Daoy (cell line): ENCODE measurements at regions not wholly inside any gene's neighbourhood (a gene's known extent, or its start where the extent isn't known, plus 50 kb on each side); places are given as distances from the start of the nearest gene placed in this dataset.

ENCODE experiments used
- DNase-seq: peaks from one replicate; pipeline ENCODE4 v3.0.0-alpha.2; 2015; ENCODE audit warnings: low read depth

DNA sequence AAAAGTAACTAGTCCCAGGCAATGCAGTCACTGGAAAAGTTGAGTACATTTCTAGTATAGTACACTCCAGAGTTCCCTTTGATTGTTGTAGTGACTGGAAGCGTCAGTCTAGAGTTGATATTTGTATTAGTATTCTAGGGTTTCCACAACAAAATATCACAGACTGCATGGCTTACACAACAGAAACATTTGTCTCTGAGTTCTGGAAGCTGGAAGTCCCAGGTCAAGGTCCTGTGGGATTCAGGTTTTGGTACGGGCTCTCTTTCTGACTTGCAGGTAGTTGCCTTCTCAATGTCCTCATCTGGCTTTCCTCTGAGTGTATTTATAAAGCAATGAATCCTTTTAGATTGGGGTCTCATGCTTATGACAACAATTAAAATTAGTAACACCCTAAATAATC is 1119.1 kb upstream of the PHF14 start:
- no peak for DNase-seq

- no peak for DNase-seq
These were observed 1117.0 kb upstream of the PHF14 start for GRCh38 chr7:9856668-9857067.

DNA sequence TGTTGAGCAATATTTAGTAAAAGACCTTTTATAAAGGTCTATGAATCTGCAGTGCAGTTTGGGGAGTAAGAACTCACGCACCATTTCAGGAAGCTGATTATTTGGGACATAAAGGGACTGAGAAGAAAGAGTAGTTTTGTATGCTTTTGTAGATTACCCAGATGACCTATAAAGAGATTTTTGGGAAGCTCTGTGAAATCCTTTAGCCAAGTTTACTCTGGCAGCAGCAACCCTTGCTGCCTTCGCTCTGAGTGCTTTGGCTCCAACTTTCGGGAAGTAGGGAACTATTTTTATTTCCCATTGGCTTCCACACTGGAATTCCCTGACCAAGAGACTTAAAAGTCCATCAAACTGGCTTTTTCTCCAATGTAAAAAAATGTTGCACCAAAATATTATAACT is 1110.1 kb upstream of the PHF14 start:
- DNase-seq = no peak

GRCh38 chr7:9869151-9869550 is 1104.5 kb upstream of the PHF14 start:
- no peak for DNase-seq

GRCh38 chr7:9869566-9869965 is 1104.1 kb upstream of the PHF14 start:
- DNase-seq = no peak

DNA sequence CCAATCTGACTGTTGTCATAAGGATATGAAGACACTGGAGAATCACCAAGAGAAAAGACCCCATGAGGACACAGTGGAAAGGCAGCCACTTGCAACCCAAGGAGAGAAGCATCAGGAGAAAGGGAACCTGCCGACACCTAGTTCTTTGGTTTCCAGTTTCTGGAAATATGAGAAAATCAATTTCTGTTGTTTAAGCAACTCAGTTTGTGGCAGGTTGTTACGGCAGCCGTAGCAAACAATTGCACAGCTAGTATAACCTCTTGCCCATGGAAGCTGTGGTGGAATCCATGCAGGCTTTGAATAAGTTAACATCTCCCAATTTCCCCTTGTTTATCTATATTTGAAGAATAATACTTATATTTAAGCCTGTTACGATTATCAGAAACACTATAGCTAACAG is 1103.0 kb upstream of the PHF14 start:
- no peak for DNase-seq

GRCh38 chr7:9874182-9874581 is 1099.5 kb upstream of the PHF14 start:
- DNase-seq = no peak

DNA sequence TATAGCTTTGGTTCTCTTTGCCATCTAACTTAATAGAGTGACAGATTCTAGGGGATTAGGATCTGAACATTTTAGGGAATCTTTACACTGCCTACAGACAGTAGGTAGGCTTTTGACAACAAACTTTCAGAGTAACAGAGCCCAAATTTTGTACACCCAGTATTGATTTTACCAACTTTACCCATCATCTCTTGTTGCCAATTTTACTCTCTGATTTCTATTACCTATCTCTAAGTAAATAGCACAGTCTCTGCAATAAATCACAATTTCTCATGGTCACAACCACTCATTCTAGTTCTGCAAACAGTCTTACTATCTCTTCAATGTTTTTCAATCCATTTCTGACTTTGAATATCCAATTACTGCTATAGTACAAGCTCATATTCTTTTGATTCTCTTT is 1097.6 kb upstream of the PHF14 start:
- DNase-seq = no peak

GRCh38 chr7:9889554-9889953 is 1084.1 kb upstream of the PHF14 start:
- no peak for DNase-seq

- DNase-seq = no peak
These were observed 1083.6 kb upstream of the PHF14 start for GRCh38 chr7:9890092-9890491.

- no peak for DNase-seq
These were observed 1082.6 kb upstream of the PHF14 start for GRCh38 chr7:9891056-9891455.

DNA sequence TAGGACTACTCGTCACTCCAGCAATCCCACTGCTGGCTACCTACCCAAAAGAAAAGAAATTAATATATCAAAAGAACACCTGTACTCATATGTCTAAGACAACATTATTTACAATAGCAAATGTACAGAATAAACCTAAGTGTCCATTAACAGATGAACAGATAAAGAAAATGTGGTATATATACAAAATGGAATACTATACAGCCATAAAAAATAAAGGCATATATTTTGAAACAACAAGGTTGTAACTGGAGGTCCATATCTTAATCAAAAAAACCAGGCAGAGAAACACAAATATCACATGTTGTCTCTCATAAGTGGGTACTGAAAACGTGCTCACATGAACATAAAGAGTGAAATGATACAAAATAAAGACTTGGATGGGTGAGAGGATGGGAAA is 1073.3 kb upstream of the PHF14 start:
- DNase-seq = no peak

- DNase-seq = no peak
These were observed 1052.3 kb upstream of the PHF14 start for GRCh38 chr7:9921326-9921725.

DNA sequence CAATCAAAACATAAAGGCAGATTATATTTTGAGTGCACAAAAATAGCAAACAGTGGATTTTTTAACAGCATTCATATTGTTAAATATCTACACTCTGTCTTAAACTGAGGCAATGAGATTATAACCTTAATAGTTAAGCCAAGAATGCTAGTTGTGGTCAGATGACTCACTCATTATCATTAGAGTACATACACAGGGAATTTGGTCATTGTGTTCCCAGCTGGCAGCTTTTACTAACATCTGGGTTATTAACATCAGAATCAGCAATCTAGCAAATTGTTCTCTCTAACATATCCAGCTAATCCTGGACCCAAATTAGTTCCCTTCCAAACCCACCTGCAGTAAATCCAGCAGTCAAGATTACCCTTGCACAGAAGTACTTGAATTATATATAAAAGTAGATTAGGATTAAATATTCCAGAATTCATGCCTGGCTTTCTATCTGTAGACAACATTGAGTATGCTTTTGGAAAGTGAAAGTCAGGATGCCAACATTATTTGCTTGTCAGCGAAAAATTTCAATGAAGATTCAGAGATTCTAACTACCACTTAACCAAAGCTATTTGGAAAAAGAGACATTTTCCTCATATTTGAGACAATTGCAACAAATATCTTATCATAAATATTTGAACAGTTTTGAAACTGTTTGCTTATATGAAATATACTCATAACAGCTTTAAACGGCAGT is 1035.6 kb upstream of the PHF14 start:
- no peak for DNase-seq

- DNase-seq = no peak
These were observed 1034.5 kb upstream of the PHF14 start for GRCh38 chr7:9939176-9939575.

GRCh38 chr7:9945131-9945530 is 1028.5 kb upstream of the PHF14 start:
- DNase-seq = no peak

DNA sequence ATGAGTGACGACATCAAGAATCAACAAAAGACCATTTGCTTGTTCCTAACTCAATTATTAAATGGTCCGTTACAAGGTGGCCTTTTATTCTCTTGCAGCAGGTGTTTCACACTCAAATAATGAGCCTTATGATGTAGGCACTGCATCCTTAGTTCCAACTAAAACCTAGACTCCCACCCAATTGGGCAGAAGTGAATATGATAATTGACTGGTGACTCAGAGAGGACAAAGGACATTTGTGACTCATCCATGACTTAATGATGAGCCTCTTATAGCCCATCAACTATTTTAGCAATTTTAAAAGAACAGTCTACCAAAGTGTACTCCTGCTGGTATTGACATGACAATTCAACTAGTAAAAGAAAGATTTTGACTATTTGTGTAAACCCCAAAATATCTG is 1027.8 kb upstream of the PHF14 start:
- no peak for DNase-seq

GRCh38 chr7:9955138-9955537 is 1018.5 kb upstream of the PHF14 start:
- no peak for DNase-seq

DNA sequence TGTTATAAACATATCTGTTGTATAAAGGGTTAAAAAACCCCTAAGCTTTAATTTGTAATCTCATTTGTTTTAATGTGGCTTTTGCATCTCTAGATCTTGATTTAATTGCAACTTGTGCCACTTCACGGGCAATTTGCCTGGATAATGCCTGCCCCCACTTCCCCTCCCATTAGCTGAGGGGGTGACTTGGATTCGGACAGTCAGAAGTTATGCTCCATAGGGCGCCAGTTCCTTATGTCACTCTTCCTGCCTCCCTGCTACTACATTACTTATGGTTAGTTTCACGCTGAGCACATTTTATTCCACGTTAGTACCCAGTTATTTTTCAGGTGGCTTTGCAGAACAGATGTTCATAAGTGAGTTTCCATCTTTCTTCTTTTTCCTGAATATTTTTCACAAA is 1015.2 kb upstream of the PHF14 start:
- no peak for DNase-seq

DNA sequence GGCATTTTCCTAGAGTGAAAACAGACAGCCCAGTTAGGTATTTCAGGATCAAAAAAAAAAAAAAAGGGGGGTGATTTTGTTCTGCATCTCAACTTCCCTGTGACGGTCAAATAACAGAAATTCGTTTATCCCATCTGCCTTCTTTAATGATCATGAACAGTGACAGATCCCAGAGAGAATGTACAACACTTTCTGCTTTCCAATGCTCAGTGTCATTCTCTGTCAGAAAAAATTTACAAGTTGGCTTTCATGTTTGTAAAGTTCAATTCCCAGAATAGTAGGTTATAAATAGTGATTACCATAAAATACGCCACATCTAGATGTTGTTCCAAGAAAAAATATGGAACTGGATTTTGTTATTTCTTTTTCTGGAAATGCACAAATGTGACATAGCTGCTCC is 1013.2 kb upstream of the PHF14 start:
- DNase-seq = no peak

DNA sequence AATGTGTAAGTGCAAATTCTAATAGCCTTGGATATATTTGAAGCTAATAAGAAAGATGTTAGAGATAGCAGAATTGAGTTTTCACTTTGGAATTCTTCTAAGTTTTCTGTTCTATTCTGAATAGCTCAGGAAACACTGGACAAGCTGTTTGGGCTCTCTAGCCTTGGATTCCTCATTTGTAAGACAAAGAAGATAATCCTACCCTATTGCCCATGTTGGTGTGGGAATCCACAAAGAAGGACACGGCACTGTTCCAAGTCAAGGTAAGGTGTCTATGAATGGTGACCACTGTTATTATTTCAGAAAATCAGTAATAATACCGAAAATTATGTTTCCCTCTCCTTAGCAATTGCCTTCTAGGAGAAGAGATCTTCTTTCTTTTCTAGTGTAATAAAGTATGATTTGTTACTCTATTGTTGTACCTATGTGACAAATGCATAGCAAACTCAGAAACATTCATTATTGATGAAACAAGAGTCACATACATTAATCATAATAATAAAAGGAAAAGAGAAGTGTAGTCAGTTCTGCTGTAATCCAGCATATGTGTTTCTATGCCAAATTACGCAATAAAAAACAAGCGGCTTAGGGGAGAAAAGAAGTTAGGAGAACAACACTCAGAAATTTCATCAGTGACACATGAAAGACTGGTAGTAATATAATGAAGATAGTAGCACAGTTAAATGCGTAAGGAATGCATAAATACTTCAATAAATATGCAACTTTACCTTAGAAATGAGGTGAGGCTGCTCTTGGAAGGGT is 1012.3 kb upstream of the PHF14 start:
- DNase-seq = no peak

DNA sequence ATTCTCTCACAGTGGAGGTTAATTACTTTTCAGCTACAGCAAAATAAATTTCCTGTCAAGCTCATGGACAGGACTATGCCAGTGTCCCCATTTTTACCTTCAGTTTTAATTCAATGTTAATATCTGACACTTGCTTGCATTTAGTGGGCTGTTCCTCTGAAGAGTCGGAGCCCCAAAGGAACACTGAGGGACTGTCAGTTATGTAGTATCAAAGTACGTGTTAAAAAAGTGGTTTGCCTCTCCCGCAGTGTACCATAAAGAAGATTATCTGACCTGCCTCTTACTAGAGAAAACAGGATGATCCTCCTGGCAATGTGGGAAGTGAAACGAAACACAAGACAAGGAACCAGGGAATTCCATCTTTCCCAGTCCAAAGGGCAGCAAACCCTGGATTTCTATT is 1010.9 kb upstream of the PHF14 start:
- DNase-seq = no peak
